ENCODE measurements at regions not wholly inside any gene's neighbourhood (a gene's known extent, or its start where the extent isn't known, plus 50 kb on each side); places are given as distances from the start of the nearest gene placed in this dataset.

DNA sequence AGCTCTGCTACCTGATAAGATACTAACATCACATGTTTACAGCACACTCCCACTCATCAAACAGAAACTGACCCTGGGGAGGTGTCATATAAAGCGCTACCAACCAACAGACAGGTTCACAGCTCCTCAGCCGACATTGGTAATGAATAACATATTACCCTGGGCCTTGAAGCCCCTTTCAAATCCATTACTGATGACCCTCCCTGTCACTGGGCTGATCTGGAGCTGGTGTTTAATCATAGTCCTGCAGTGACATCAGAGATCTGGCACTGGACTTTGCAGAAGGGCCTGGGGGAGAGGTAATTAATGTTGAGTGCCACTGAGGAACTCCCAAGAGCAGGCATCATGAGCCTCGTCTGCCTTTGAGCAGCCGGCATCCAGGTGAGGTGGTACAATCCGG, 306.5 kb upstream of the NFE2L3 start:
- TF ChIP-seq CTCF (conservative IDR thresholded peaks at IDR 0.05; ENCODE audit: low read depth, low read length) (no peak), EZH2 (IDR thresholded peaks at IDR 0.05; ENCODE audit: low read length, unreplicated experiment) (no peak), EZH2phosphoT487 (IDR thresholded peaks at IDR 0.05; ENCODE audit: borderline replicate concordance, low read length) (no peak)

Measured in PC-3 (cell line).